ENCODE measurements at regions not wholly inside any gene's neighbourhood (a gene's known extent, or its start where the extent isn't known, plus 50 kb on each side); places are given as distances from the start of the nearest gene placed in this dataset.

GRCh38 chr15:81442454-81442853 lies 68.4 kb upstream of the TMC3 start:
- TF ChIP-seq CTCF (conservative IDR thresholded peaks at IDR 0.05; ENCODE audit: low read depth in 2 of 2), result no peak
- TF ChIP-seq EZH2phosphoT487 (IDR thresholded peaks at IDR 0.05; ENCODE audit: unreplicated experiment), result no peak
- no peak for TF ChIP-seq POLR2AphosphoS5 (IDR thresholded peaks at IDR 0.05; ENCODE audit: low read depth)
- TF ChIP-seq JUNB (IDR thresholded peaks at IDR 0.05; ENCODE audit: unreplicated experiment), result no peak
- no peak for TF ChIP-seq EZH2 (IDR thresholded peaks at IDR 0.05; ENCODE audit: low read depth, unreplicated experiment)
- TF ChIP-seq NANOG (IDR thresholded peaks at IDR 0.05; ENCODE audit: borderline replicate concordance), result no peak
- TF ChIP-seq CREB1 (CRISPR knock-in tag; IDR thresholded peaks at IDR 0.05; ENCODE audit: low read depth), result no peak
- no peak for TF ChIP-seq REST (IDR thresholded peaks at IDR 0.05; ENCODE audit: unreplicated experiment)
- no peak for TF ChIP-seq ZNF114 (CRISPR knock-in tag; IDR thresholded peaks at IDR 0.05)
- TF ChIP-seq STAT1 (IDR thresholded peaks at IDR 0.05; ENCODE audit: unreplicated experiment), result no peak

Data from GM23338 (cell line).